Right lobe of liver (tissue), 6 donors: ENCODE measurements at regions not wholly inside any gene's neighbourhood (a gene's known extent, or its start where the extent isn't known, plus 50 kb on each side); places are given as distances from the start of the nearest gene placed in this dataset.

ENCODE experiments used
- ATAC-seq, 4 donors: fragments of 200-7000 bp; cut with Tn5 transposase; one replicate each; pipeline ENCODE4 v1.9.1; 2020; ENCODE audit warnings: mild to moderate bottlenecking in 4 of 4, moderate library complexity in 4 of 4
- DNase-seq, 3 donors: peaks; one replicate each; pipeline ENCODE4 v3.0.0-alpha.2; 2020
- H3K27ac ChIP-seq, 3 donors: fragments of 200-600 bp; one replicate each; pipeline ENCODE4 v1.8.0; 2022
- H3K27me3 ChIP-seq, 2 donors: fragments of 200-600 bp; one replicate each; pipeline ENCODE4 v1.8.0; 2022
- H3K36me3 ChIP-seq, 4 donors: fragments of 200-600 bp; sonication (generic) in 1 of 4; one replicate each; pipeline versions ENCODE4 v1.5.1 to v1.8.0; 2017 to 2022; ENCODE audit warnings: control low read depth in 1 of 4
- H3K4me1 ChIP-seq, 4 donors: fragments of 200-600 bp; sonication (generic) in 1 of 4; one replicate each; pipeline versions ENCODE4 v1.5.1 to v1.8.0; 2017 to 2022; ENCODE audit warnings: control low read depth in 1 of 4
- H3K4me3 ChIP-seq, 3 donors: fragments of 200-600 bp; one replicate each; pipeline ENCODE4 v1.8.0; 2022
- H3K9me3 ChIP-seq, 4 donors: fragments of 200-600 bp; sonication (generic) in 1 of 4; one replicate each; pipeline versions ENCODE4 v1.5.1 to v1.8.0; 2017 to 2022; ENCODE audit warnings: control low read depth in 1 of 4
- CTCF ChIP-seq, 4 donors: fragments of 200-600 bp in 3 of 4; fragments of 450-650 bp in 1 of 4; IDR thresholded peaks; one replicate each; pipeline versions ENCODE4 v1.5.1 to v1.8.0; 2016 to 2022; ENCODE audit warnings: antibody characterized with exemption in 4 of 4, mild to moderate bottlenecking in 2 of 4
- POLR2A ChIP-seq: fragments of 450-650 bp; IDR thresholded peaks from one replicate; pipeline ENCODE4 v1.6.1; 2017; ENCODE audit warnings: antibody characterized with exemption, mild to moderate bottlenecking
- WGBS: methylation state at CpG from one replicate; pipeline ENCODE4 v1.1.6; 2018; ENCODE audit warnings: low coverage, low lambda C conversion rate; ENCODE audit not compliant: insufficient coverage; ENCODE audit errors: missing lambda C conversion rate; 5-methylcytosine and 5-hydroxymethylcytosine counted together
- intact Hi-C, 2 donors: fragments of 100-400 bp; cut with DNase I; formaldehyde crosslinking; loops; one replicate each; pipeline versions ENCODE4 v1.11.2 to v1.14.1; 2022
- donor health status: DM: no; HTN: yes; CAD: no.
- donor health status: DM: no; HTN: no; CAD: no.
- donor health status: DM: no; HTN: no; CAD: no.
- donor health status: DM: no; HTN: yes; CAD: no.
- donor health status: DM: no; HTN: yes; CAD: no.

- intact Hi-C loops, result no loop called here
- no peak for DNase-seq
- H3K4me3 ChIP-seq, result no peak overlapping the region
- no peak for ATAC-seq
- no peak for TF ChIP-seq POLR2A
- TF ChIP-seq CTCF (IDR thresholded peaks at IDR 0.05), result no peak
- no peak overlapping the region for H3K27ac ChIP-seq
- H3K4me1 ChIP-seq, result no peaks in the 10 kb centered on the region
- no peaks in the 10 kb centered on the region for H3K9me3 ChIP-seq
- no peaks in the 10 kb centered on the region for H3K27me3 ChIP-seq
- H3K36me3 ChIP-seq, result no peaks in the 10 kb centered on the region
Measured at GRCh38 chr5:118243068-118243467, 745.3 kb downstream of the DTWD2 start.

- TF ChIP-seq POLR2A, result no peak
- TF ChIP-seq CTCF (IDR thresholded peaks at IDR 0.05), result no peak
- intact Hi-C loops, result no loop called here
- H3K27me3 ChIP-seq, result no peaks in the 10 kb centered on the region
- H3K4me3 ChIP-seq, result no peak overlapping the region
- no peaks in the 10 kb centered on the region for H3K4me1 ChIP-seq
- DNase-seq (no peak), ATAC-seq (no peak)
- 67% methylated on average over 2 of the region's 2 CpGs for WGBS
- H3K27ac ChIP-seq, result no peak overlapping the region
- no peaks in the 10 kb centered on the region for H3K9me3 ChIP-seq
- no peaks in the 10 kb centered on the region for H3K36me3 ChIP-seq
Measured at GRCh38 chr5:118236108-118236849, 752.1 kb downstream of the DTWD2 start.

- Histone ChIP-seq H3K27me3 (no peaks in the 10 kb centered on the region), H3K36me3 (no peaks in the 10 kb centered on the region), H3K4me3 (no peak overlapping the region), H3K27ac (no peak overlapping the region), H3K4me1 (no peaks in the 10 kb centered on the region), H3K9me3 (no peaks in the 10 kb centered on the region)
- 53% methylated on average over 4 of the region's 4 CpGs for WGBS
- no peak for TF ChIP-seq POLR2A
- TF ChIP-seq CTCF (IDR thresholded peaks at IDR 0.05), result no peak
- DNase-seq (no peak), ATAC-seq (no peak)
- intact Hi-C loops, result no loop called here
Measured at GRCh38 chr5:118233606-118234005, 754.7 kb downstream of the DTWD2 start.

GRCh38 chr5:118228489-118228888, 759.9 kb downstream of the DTWD2 start:
- DNase-seq, result no peak
- Histone ChIP-seq H3K9me3 (no peaks in the 10 kb centered on the region), H3K27ac (no peak overlapping the region), H3K4me1 (no peaks in the 10 kb centered on the region), H3K4me3 (no peak overlapping the region), H3K36me3 (no peaks in the 10 kb centered on the region), H3K27me3 (no peaks in the 10 kb centered on the region)
- 28% methylated on average over 2 of the region's 2 CpGs for WGBS
- ATAC-seq, result no peak
- intact Hi-C loops, result no loop called here
- TF ChIP-seq POLR2A, result no peak
- no peak for TF ChIP-seq CTCF (IDR thresholded peaks at IDR 0.05)

- 56% methylated on average over 3 of the region's 3 CpGs for WGBS
- H3K4me3 ChIP-seq, result no peak overlapping the region
- intact Hi-C loops, result no loop called here
- no peaks in the 10 kb centered on the region for H3K27me3 ChIP-seq
- no peak overlapping the region for H3K27ac ChIP-seq
- H3K36me3 ChIP-seq, result no peaks in the 10 kb centered on the region
- DNase-seq, result no peak
- no peaks in the 10 kb centered on the region for H3K9me3 ChIP-seq
- ATAC-seq, result no peak
- TF ChIP-seq CTCF (IDR thresholded peaks at IDR 0.05) (no peak), POLR2A (no peak)
- H3K4me1 ChIP-seq, result no peaks in the 10 kb centered on the region
Measured at GRCh38 chr5:118224546-118224945, 763.8 kb downstream of the DTWD2 start.
